ENCODE measurements at regions not wholly inside any gene's neighbourhood (a gene's known extent, or its start where the extent isn't known, plus 50 kb on each side); places are given as distances from the start of the nearest gene placed in this dataset.

GRCh38 chr16:82360024-82360783, 190.2 kb upstream of the MPHOSPH6 start:
- TF ChIP-seq CTCF (IDR thresholded peaks at IDR 0.05; ENCODE audit: control extremely low read depth in 1 of 3, insufficient read depth in 1 of 3, low read depth in 1 of 3, low read length in 3 of 3) (no peak), CBX5 (IDR thresholded peaks at IDR 0.05; ENCODE audit: low read depth, low read length) (no peak), POLR2A (IDR thresholded peaks at IDR 0.05; ENCODE audit: control extremely low read depth in 1 of 2, low read depth in 2 of 2, low read length in 2 of 2) (no peak), MAX (IDR thresholded peaks at IDR 0.05) (no peak), RAD21 (IDR thresholded peaks at IDR 0.05 in 1 of 2, conservative IDR thresholded peaks at IDR 0.05 in 1 of 2; ENCODE audit: low read depth in 2 of 2, low read length in 2 of 2) (0 out of 4 replicates have a peak, but pooled peaks of 1 of the 2 experiments have one; percentile 7), POLR2AphosphoS5 (IDR thresholded peaks at IDR 0.05; ENCODE audit: low read depth, low read length) (no peak)

All from H1 (cell line).